CD4-positive, CD25-positive, alpha-beta regulatory T cell (primary cell): ENCODE measurements at regions not wholly inside any gene's neighbourhood (a gene's known extent, or its start where the extent isn't known, plus 50 kb on each side); places are given as distances from the start of the nearest gene placed in this dataset.
A peak's percentile ranks its signal among the peaks of the same experiment; 100 is the strongest.

Experiments used
- ATAC-seq, 2 donors: fragments of 150-1000 bp; cut with Tn5 transposase; one replicate each; pipeline ENCODE4 v1.10.0; 2021; ENCODE audit warnings: low read depth in 2 of 2, moderate number of reproducible peaks in 2 of 2, moderate library complexity in 1 of 2
- DNase-seq, 3 donors: peaks; one replicate each; pipeline versions ENCODE4 v3.0.0 to v3.0.0-alpha.2; 2012 to 2022; ENCODE audit warnings: mixed read lengths in 1 of 3
- H3K27ac ChIP-seq: one replicate; pipeline ENCODE4 v1.7.0; 2013; ENCODE audit warnings: mild to moderate bottlenecking, low read length; ENCODE audit not compliant: insufficient read depth, poor library complexity, severe bottlenecking
- H3K27me3 ChIP-seq: one replicate; pipeline ENCODE4 v1.7.0; 2013; ENCODE audit warnings: low read length; ENCODE audit not compliant: control insufficient read depth, insufficient read depth
- H3K36me3 ChIP-seq: one replicate; pipeline ENCODE4 v1.7.0; 2013; ENCODE audit warnings: mild to moderate bottlenecking, low read length, moderate library complexity; ENCODE audit not compliant: control insufficient read depth, insufficient read depth
- H3K4me1 ChIP-seq: 2 replicates; pipeline ENCODE4 v1.7.0; 2013; ENCODE audit warnings: mild to moderate bottlenecking, low read length; ENCODE audit not compliant: insufficient read depth, control insufficient read depth, poor library complexity, severe bottlenecking
- H3K4me3 ChIP-seq: one replicate; pipeline ENCODE4 v1.7.0; 2013; ENCODE audit warnings: low read depth, mild to moderate bottlenecking, low read length, moderate library complexity
- H3K9me3 ChIP-seq, 2 experiments: 1 replicate in 1 of 2; 2 replicates in 1 of 2; pipeline ENCODE4 v1.7.0; 2013; ENCODE audit warnings: low read length in 2 of 2, mild to moderate bottlenecking in 1 of 2, moderate library complexity in 1 of 2; ENCODE audit not compliant: control insufficient read depth in 2 of 2
- H3K27ac Mint-ChIP-seq, 3 donors: one replicate each; pipeline ENCODE4 v1.8.0; 2020 to 2022; ENCODE audit warnings: mild to moderate bottlenecking in 3 of 3, mixed read lengths in 3 of 3, moderate library complexity in 2 of 3
- H3K27me3 Mint-ChIP-seq: one replicate; pipeline ENCODE4 v1.8.0; 2022; ENCODE audit warnings: mild to moderate bottlenecking, mixed read lengths
- H3K36me3 Mint-ChIP-seq: one replicate; pipeline ENCODE4 v1.8.0; 2020; ENCODE audit warnings: mixed read lengths
- H3K4me1 Mint-ChIP-seq, 4 donors: one replicate each; pipeline ENCODE4 v1.8.0; 2020 to 2022; ENCODE audit warnings: mixed read lengths in 4 of 4, mild to moderate bottlenecking in 1 of 4
- H3K4me3 Mint-ChIP-seq, 4 donors: one replicate each; pipeline ENCODE4 v1.8.0; 2020 to 2022; ENCODE audit warnings: mild to moderate bottlenecking in 4 of 4, mixed read lengths in 4 of 4, moderate library complexity in 3 of 4
- H3K9me3 Mint-ChIP-seq, 7 donors: one replicate each; pipeline ENCODE4 v1.8.0; 2020 to 2022; ENCODE audit warnings: mixed read lengths in 7 of 7, mild to moderate bottlenecking in 3 of 7, moderate library complexity in 2 of 7

DNA sequence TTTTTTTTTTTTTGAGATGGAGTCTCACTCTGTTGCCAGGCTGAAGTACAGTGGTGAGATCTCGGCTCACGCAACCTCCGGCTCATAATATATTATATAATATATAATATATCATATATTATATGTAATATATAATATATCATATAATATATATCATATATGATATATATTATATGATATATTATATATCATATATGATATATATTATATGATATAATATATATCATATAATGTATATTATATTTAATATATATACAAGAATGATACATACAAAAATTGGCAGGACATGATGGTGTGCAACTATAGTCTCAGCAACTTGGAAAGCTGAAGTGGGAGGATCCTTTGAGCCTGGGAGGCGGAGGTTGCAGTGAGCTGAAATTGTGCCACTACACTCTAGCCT lies 1725.5 kb downstream of the MRPL39 start:
- H3K4me3 ChIP-seq, result no peak overlapping the region
- Mint-ChIP-seq H3K27ac (no peak overlapping the region), H3K4me3 (no peak overlapping the region), H3K4me1 (peaks cover 0 to 2% (median 0%) of the 10 kb centered on the region in 4 donors), H3K36me3 (no peaks in the 10 kb centered on the region), H3K9me3 (peaks cover 0 to 3% (median 0%) of the 10 kb centered on the region in 7 donors), H3K27me3 (no peaks in the 10 kb centered on the region)
- ATAC-seq, result no peak
- H3K36me3 ChIP-seq, result no peaks in the 10 kb centered on the region
- DNase-seq, result no peak
- H3K9me3 ChIP-seq, result no peaks in the 10 kb centered on the region
- no peaks in the 10 kb centered on the region for H3K27me3 ChIP-seq
- no peaks in the 10 kb centered on the region for H3K4me1 ChIP-seq
- no peak overlapping the region for H3K27ac ChIP-seq

DNA sequence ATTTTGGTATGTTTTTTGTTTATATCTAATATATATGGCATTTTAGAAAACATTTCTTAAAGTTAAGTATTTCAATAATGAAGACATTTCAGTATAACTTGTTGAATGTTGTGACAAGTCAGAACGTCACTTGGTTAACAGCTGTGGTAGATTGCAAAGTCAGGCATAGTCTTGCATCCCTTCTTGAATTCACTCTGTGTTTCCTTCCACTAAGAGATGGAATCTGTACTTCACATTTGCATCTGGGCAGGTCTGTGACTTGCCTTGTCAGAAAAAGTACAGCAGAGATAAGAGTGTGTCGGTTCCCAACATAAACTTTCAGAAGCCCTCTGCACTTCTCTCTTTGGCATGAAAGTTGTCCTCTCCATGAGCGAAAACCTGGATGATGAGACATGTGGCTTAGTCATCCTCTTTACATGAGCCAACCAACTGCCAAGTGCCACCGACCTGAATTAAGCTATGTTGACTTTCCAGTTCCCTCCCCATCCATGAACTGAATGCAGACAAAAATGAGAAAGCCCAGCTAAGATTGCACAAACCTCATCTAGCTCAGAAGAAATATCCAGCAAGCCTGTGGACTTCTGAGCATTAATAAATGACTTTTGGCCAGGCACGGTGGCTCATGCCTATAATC lies 1730.2 kb downstream of the MRPL39 start:
- Mint-ChIP-seq H3K4me1 (no peaks in the 10 kb centered on the region), H3K27me3 (no peaks in the 10 kb centered on the region), H3K27ac (no peak overlapping the region), H3K9me3 (peaks cover 0 to 4% (median 0%) of the 10 kb centered on the region in 7 donors), H3K36me3 (no peaks in the 10 kb centered on the region), H3K4me3 (no peak overlapping the region)
- DNase-seq (no peak), ATAC-seq (no peak)
- H3K27ac ChIP-seq, result no peak overlapping the region
- H3K36me3 ChIP-seq, result no peaks in the 10 kb centered on the region
- no peaks in the 10 kb centered on the region for H3K27me3 ChIP-seq
- no peak overlapping the region for H3K4me3 ChIP-seq
- no peaks in the 10 kb centered on the region for H3K9me3 ChIP-seq
- no peaks in the 10 kb centered on the region for H3K4me1 ChIP-seq

DNA sequence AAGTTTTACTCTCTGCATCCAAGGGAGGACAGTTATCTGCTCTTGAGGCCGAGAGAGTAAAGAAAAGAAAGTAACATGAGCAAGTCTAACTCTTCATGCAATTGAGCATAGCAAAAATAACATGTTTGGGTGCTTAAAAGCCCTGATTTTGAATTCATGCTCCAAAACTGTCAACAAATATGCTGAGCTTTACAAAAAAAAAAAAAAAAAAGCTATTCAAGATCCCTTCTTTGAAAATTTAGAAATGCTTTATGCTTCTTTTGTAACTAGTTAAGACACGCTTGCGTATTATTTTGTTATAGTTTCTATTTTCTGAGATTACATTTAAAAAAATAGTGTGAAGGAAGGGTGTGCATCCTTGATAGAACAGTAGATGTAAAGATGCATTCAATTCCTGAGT lies 1733.0 kb downstream of the MRPL39 start:
- Histone ChIP-seq H3K4me3 (no peak overlapping the region), H3K9me3 (no peaks in the 10 kb centered on the region), H3K36me3 (no peaks in the 10 kb centered on the region), H3K27ac (no peak overlapping the region), H3K4me1 (no peaks in the 10 kb centered on the region), H3K27me3 (no peaks in the 10 kb centered on the region)
- Mint-ChIP-seq H3K4me3 (no peak overlapping the region), H3K36me3 (no peaks in the 10 kb centered on the region), H3K9me3 (peaks cover 0 to 15% (median 1%) of the 10 kb centered on the region in 7 donors), H3K27ac (no peak overlapping the region), H3K4me1 (no peaks in the 10 kb centered on the region), H3K27me3 (no peaks in the 10 kb centered on the region)
- no peak for DNase-seq
- ATAC-seq, result no peak

DNA sequence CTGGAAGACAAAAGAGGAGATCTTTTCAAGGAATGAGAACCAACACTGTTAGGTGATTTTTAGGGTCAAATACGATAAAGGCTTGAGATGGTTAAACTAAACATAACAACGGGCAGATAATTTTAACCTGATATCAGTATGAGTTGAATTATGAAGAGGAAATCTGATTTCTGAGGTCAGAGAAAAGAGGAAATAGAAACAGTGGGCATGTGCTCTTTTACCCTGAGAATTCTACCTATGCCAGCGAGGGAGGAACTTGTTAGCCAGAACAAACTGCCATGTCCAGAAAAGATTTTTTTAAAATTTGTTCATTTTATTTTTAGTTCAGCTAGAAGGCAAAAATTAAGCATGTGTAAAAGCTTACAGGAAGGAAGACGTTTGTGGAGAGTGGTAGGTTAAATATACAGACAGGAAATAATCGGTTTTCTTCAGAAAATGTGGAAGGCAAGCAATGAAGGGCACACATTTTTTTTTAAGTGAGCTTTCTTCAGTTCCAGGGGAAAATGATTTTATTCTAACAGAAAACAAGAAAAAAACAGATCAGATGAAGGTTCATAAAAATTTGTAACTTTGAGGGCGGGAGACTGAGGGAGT lies 1745.3 kb downstream of the MRPL39 start:
- H3K9me3 Mint-ChIP-seq, result peaks cover 0 to 5% (median 2%) of the 10 kb centered on the region in 7 donors
- Histone ChIP-seq H3K27ac (no peak overlapping the region), H3K9me3 (no peaks in the 10 kb centered on the region), H3K36me3 (no peaks in the 10 kb centered on the region), H3K4me1 (no peaks in the 10 kb centered on the region), H3K27me3 (no peaks in the 10 kb centered on the region), H3K4me3 (no peak overlapping the region)
- H3K36me3 Mint-ChIP-seq, result no peaks in the 10 kb centered on the region
- H3K27ac Mint-ChIP-seq, result peak overlapping the region in 2 of 3 donors; percentile 33 to 45
- H3K4me3 Mint-ChIP-seq, result peak overlapping the region in 1 of 4 donors; percentile 59
- DNase-seq (no peak), ATAC-seq (no peak)
- no peaks in the 10 kb centered on the region for H3K27me3 Mint-ChIP-seq
- peaks cover 5 to 19% (median 10%) of the 10 kb centered on the region in 4 donors for H3K4me1 Mint-ChIP-seq

DNA sequence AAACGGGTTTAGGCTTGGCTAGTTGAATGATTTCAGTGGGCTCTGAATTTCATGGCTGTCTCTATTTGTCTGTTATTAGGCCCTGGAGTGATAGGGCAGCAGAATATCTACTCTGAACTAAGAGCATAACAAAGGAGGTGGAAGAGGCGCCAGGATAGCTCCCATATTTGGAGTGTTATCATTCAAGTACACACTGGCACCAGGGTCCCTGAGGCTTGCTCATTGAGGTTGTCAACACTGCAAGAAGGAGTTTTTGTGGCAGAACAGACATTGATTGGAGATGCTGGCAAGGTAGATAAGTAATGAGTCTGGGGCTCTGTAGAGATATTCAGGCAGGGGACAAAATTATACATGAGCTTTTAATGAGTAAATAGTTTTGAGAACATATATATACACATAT lies 1748.4 kb downstream of the MRPL39 start:
- no peaks in the 10 kb centered on the region for H3K27me3 ChIP-seq
- H3K4me1 Mint-ChIP-seq, result peaks cover 5 to 19% (median 8%) of the 10 kb centered on the region in 4 donors
- H3K4me1 ChIP-seq, result no peaks in the 10 kb centered on the region
- ATAC-seq (no peak), DNase-seq (no peak)
- no peak overlapping the region for H3K27ac Mint-ChIP-seq
- no peaks in the 10 kb centered on the region for H3K36me3 ChIP-seq
- H3K9me3 Mint-ChIP-seq, result peaks cover 0 to 7% (median 0%) of the 10 kb centered on the region in 7 donors
- H3K36me3 Mint-ChIP-seq, result no peaks in the 10 kb centered on the region
- H3K27ac ChIP-seq, result no peak overlapping the region
- H3K4me3 ChIP-seq, result no peak overlapping the region
- no peaks in the 10 kb centered on the region for H3K9me3 ChIP-seq
- H3K27me3 Mint-ChIP-seq, result no peaks in the 10 kb centered on the region
- H3K4me3 Mint-ChIP-seq, result no peak overlapping the region

DNA sequence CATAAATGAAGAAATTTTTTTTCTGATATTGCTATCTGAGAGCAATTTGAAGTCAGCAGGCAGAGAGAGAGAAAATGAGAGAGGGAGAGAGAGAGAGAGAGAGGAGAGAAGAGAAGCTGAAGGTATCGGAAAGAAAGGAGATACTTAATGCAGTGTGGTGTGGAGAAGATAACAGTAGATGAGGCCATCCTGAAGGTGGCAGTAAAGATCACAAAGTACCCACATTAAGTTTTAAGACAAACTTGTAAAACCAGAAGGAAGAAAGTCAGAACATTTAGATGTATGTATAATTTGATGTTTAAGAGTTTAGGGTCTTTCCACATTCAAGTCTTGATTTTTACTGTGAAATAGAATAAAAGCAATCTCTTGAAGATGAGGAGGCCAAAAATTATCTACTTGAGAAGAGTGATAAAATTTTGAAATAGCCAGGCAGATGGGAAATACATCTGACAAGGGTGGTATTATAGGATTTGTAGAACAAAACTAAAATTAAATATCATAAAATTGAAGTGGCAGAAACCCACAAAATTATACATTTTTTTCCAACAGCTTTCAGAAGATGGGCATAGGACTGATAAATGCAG lies 1753.4 kb downstream of the MRPL39 start:
- no peaks in the 10 kb centered on the region for H3K4me1 ChIP-seq
- H3K36me3 ChIP-seq, result no peaks in the 10 kb centered on the region
- no peaks in the 10 kb centered on the region for H3K9me3 ChIP-seq
- H3K27ac ChIP-seq, result no peak overlapping the region
- no peak overlapping the region for H3K4me3 Mint-ChIP-seq
- H3K4me1 Mint-ChIP-seq, result peaks cover 0 to 5% (median 1%) of the 10 kb centered on the region in 4 donors
- ATAC-seq (no peak), DNase-seq (peak in 2 of 3 donors; percentile 22 to 55)
- H3K9me3 Mint-ChIP-seq, result peaks cover 0 to 7% (median 2%) of the 10 kb centered on the region in 7 donors
- no peaks in the 10 kb centered on the region for H3K27me3 Mint-ChIP-seq
- no peaks in the 10 kb centered on the region for H3K27me3 ChIP-seq
- H3K27ac Mint-ChIP-seq, result no peak overlapping the region
- H3K4me3 ChIP-seq, result no peak overlapping the region
- no peaks in the 10 kb centered on the region for H3K36me3 Mint-ChIP-seq

DNA sequence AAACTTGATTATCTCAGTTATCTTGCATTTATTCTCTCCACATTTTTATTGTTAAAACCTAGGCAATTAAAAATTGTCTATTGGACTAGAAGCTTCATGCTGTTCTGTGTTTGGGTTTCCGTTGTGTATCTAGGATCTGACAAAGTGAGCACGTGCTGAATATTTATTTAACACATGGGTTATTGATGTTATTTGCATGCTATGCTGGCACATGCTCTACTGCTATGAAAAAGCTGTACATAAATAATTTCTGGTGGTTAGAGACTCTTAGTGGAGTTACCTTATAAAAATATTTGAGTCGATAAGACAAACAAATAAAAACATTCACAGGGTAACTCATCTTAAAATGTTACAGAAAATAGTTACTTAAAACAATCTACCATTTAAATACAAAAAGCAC lies 1769.7 kb downstream of the MRPL39 start:
- no peaks in the 10 kb centered on the region for H3K4me1 ChIP-seq
- Mint-ChIP-seq H3K9me3 (peaks cover 3 to 17% (median 8%) of the 10 kb centered on the region in 7 donors), H3K27me3 (no peaks in the 10 kb centered on the region), H3K4me3 (no peak overlapping the region), H3K27ac (no peak overlapping the region), H3K36me3 (no peaks in the 10 kb centered on the region), H3K4me1 (no peaks in the 10 kb centered on the region)
- peaks cover 3% of the 10 kb centered on the region in 2 experiments for H3K9me3 ChIP-seq
- no peaks in the 10 kb centered on the region for H3K36me3 ChIP-seq
- ATAC-seq (no peak), DNase-seq (no peak)
- H3K27ac ChIP-seq, result no peak overlapping the region
- no peak overlapping the region for H3K4me3 ChIP-seq
- H3K27me3 ChIP-seq, result no peaks in the 10 kb centered on the region

DNA sequence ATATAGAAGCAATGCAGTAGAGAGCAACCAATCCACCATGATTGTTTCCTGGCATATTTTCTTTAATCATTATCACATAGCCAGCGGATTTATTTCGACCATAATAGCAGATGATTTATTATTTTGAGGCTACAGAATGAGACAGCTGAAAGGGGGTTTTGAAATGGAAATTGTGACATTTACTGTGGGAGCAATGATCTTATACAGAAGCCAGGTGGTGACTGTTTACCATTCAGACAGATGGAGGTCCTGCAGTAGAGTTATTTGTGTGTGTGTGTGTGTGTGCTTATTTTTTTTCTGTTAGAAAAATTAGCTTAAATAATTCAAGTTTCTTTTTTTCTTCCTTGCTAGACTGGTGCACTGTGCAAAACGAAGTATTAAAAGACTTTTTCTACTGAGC lies 1784.5 kb downstream of the MRPL39 start:
- ATAC-seq, result no peak
- Mint-ChIP-seq H3K4me3 (no peak overlapping the region), H3K27me3 (no peaks in the 10 kb centered on the region)

More for the DNA sequence above, 1784.5 kb downstream of the MRPL39 start:
- H3K27ac ChIP-seq, result no peak overlapping the region
- no peak for DNase-seq
- no peaks in the 10 kb centered on the region for H3K36me3 Mint-ChIP-seq
- no peak overlapping the region for H3K4me3 ChIP-seq
- H3K36me3 ChIP-seq, result no peaks in the 10 kb centered on the region
- H3K9me3 Mint-ChIP-seq, result peaks cover 0 to 10% (median 4%) of the 10 kb centered on the region in 7 donors
- no peaks in the 10 kb centered on the region for H3K4me1 Mint-ChIP-seq
- no peak overlapping the region for H3K27ac Mint-ChIP-seq
- no peaks in the 10 kb centered on the region for H3K9me3 ChIP-seq
- no peaks in the 10 kb centered on the region for H3K27me3 ChIP-seq
- H3K4me1 ChIP-seq, result no peaks in the 10 kb centered on the region
